ENCODE measurements at regions not wholly inside any gene's neighbourhood (a gene's known extent, or its start where the extent isn't known, plus 50 kb on each side); places are given as distances from the start of the nearest gene placed in this dataset.

DNA sequence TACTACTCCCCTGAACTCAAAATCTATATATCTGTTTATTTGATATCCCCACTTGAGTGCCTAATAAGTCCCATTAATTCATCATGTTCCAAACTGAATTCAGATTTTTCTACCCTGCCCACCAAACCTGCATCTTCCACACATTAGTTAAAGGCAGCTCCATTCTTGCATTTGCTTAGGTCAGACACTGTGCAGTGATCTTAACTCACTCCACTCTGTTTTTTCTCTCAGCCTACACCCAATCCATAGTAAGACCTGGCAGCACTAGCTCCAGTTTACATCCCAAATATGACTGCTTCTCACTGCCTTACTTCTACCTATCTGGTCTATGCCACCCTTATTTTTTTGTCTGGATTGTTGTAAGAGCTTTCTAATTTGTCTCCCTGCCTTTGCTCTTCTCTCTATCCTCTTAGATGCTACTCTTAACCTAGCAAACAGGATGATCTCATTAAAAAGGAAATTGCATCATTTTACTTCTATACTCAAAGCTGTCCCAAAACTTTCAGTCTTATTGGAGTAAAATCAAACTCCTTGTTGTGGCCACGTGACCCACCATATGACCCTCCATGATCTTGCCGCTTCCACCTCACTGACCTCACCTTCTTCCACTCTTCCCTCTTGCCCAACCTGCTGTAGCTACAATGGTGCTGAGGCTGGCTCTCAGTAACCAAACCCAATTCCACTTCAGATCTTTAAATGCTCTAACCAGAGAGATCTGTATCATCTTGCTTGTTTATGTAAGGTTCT is 274.9 kb upstream of the FANCL start:
- TF ChIP-seq POLR2A (IDR thresholded peaks at IDR 0.05; ENCODE audit: low read length): no peak
- no peak for TF ChIP-seq GATA1 (IDR thresholded peaks at IDR 0.05; ENCODE audit: low read depth, low read length)
